GM19467 (cell line): ENCODE measurements at regions not wholly inside any gene's neighbourhood (a gene's known extent, or its start where the extent isn't known, plus 50 kb on each side); places are given as distances from the start of the nearest gene placed in this dataset.
"Not testable (repeated sequence)": the region's sequence is repeated elsewhere in the genome, so short reads cannot be mapped to it uniquely, and the experiment has no call there.

Experiments
- ATAC-seq: cut with Tn5 transposase; IDR thresholded peaks from one replicate; pipeline ENCODE4 v1.9.1; 2021; ENCODE audit warnings: mild to moderate bottlenecking, moderate library complexity; ENCODE audit not compliant: unreplicated experiment

GRCh38 chr9:16267281-16268066, 603.0 kb downstream of the BNC2 start:
- no peak for ATAC-seq

- ATAC-seq = no peak
These were observed 602.2 kb downstream of the BNC2 start for GRCh38 chr9:16268067-16268881.

GRCh38 chr9:16271967-16272366, 598.5 kb downstream of the BNC2 start:
- ATAC-seq = no peak

GRCh38 chr9:16272776-16273175, 597.7 kb downstream of the BNC2 start:
- ATAC-seq = no peak

GRCh38 chr9:16275795-16276624, 594.5 kb downstream of the BNC2 start:
- ATAC-seq = no peak

GRCh38 chr9:16276866-16277265, 593.6 kb downstream of the BNC2 start:
- no peak for ATAC-seq

- no peak for ATAC-seq
These were observed 593.0 kb downstream of the BNC2 start for GRCh38 chr9:16277471-16277960.

GRCh38 chr9:16278326-16278999, 592.0 kb downstream of the BNC2 start:
- no peak for ATAC-seq

- ATAC-seq = no peak
These were observed 588.8 kb downstream of the BNC2 start for GRCh38 chr9:16281707-16282106.

- ATAC-seq = no peak
These were observed 588.3 kb downstream of the BNC2 start for GRCh38 chr9:16282216-16282615.

- no peak for ATAC-seq
These were observed 587.8 kb downstream of the BNC2 start for GRCh38 chr9:16282718-16283117.

GRCh38 chr9:16286160-16286559, 584.3 kb downstream of the BNC2 start:
- no peak for ATAC-seq

GRCh38 chr9:16289639-16290038, 580.8 kb downstream of the BNC2 start:
- ATAC-seq = peak; percentile 70

GRCh38 chr9:16290169-16290568, 580.3 kb downstream of the BNC2 start:
- no peak for ATAC-seq

GRCh38 chr9:16291921-16292320, 578.5 kb downstream of the BNC2 start:
- no peak for ATAC-seq

- ATAC-seq = no peak
These were observed 576.9 kb downstream of the BNC2 start for GRCh38 chr9:16293610-16294009.

- ATAC-seq = no peak
These were observed 576.2 kb downstream of the BNC2 start for GRCh38 chr9:16294133-16294770.

GRCh38 chr9:16294940-16295339, 575.5 kb downstream of the BNC2 start:
- ATAC-seq = not testable (repeated sequence)

- not testable (repeated sequence) for ATAC-seq
These were observed 571.1 kb downstream of the BNC2 start for GRCh38 chr9:16299368-16299767.

GRCh38 chr9:16303506-16303905, 567.0 kb downstream of the BNC2 start:
- ATAC-seq = no peak
